SK-N-SH treated with all-trans-retinoic acid at 6 μM for 48 hours (cell line): ENCODE measurements at regions not wholly inside any gene's neighbourhood (a gene's known extent, or its start where the extent isn't known, plus 50 kb on each side); places are given as distances from the start of the nearest gene placed in this dataset.

Experiments
- ARNTL ChIP-seq: fragments of 450-650 bp; formaldehyde crosslinking; IDR thresholded peaks from 2 replicates; pipeline ENCODE4 v1.5.0; 2020; ENCODE audit warnings: low read depth, mild to moderate bottlenecking, moderate library complexity, borderline replicate concordance
- GLIS3 ChIP-seq: fragments of 250-450 bp; sonication (Bioruptor Pico); IDR thresholded peaks from 2 replicates; pipeline ENCODE4 v1.5.0; 2020; ENCODE audit warnings: mild to moderate bottlenecking, moderate library complexity
- PPARA ChIP-seq: fragments of 250-450 bp; sonication (Bioruptor Pico); IDR thresholded peaks from 2 replicates; pipeline ENCODE4 v1.5.0; 2020; ENCODE audit warnings: mild to moderate bottlenecking, borderline replicate concordance
- RARB ChIP-seq: fragments of 250-450 bp; sonication (Bioruptor Pico); IDR thresholded peaks from 2 replicates; pipeline ENCODE4 v1.8.0; 2021; ENCODE audit warnings: mild to moderate bottlenecking, moderate library complexity
- SNAI2 ChIP-seq: fragments of 250-450 bp; sonication (Bioruptor Pico); IDR thresholded peaks from 2 replicates; pipeline ENCODE4 v1.5.0; 2020; ENCODE audit warnings: mild to moderate bottlenecking, moderate library complexity
- TOX ChIP-seq: fragments of 250-450 bp; sonication (Bioruptor Pico); IDR thresholded peaks from 2 replicates; pipeline ENCODE4 v1.8.0; 2021; ENCODE audit warnings: mild to moderate bottlenecking, moderate library complexity, borderline replicate concordance
- ZC3H10 ChIP-seq: fragments of 250-450 bp; sonication (Bioruptor Pico); IDR thresholded peaks from 2 replicates; pipeline ENCODE4 v1.5.1; 2021; ENCODE audit warnings: mild to moderate bottlenecking, moderate library complexity
- ZNF70 ChIP-seq: fragments of 450-650 bp; formaldehyde crosslinking; IDR thresholded peaks from 2 replicates; pipeline ENCODE4 v1.5.0; 2020; ENCODE audit warnings: mild to moderate bottlenecking, moderate library complexity
- ZNF8 ChIP-seq: fragments of 450-650 bp; formaldehyde crosslinking; IDR thresholded peaks from 2 replicates; pipeline ENCODE4 v1.5.0; 2020; ENCODE audit warnings: mild to moderate bottlenecking, moderate library complexity
- TF ChIP-seq, protein P1 (sequence below): fragments of 250-450 bp; sonication (Bioruptor Pico); IDR thresholded peaks from 2 replicates; pipeline ENCODE4 v1.5.1; 2021; ENCODE audit warnings: mild to moderate bottlenecking, moderate library complexity
- TF ChIP-seq, protein P2 (sequence below): fragments of 250-450 bp; sonication (Bioruptor Pico); IDR thresholded peaks from 2 replicates; pipeline ENCODE4 v1.8.0; 2021; ENCODE audit warnings: low read depth, mild to moderate bottlenecking, moderate library complexity, borderline replicate concordance
- TF ChIP-seq, protein P3 (sequence below): fragments of 250-450 bp; sonication (Bioruptor Pico); IDR thresholded peaks from 2 replicates; pipeline ENCODE4 v1.5.0; 2020; ENCODE audit warnings: mild to moderate bottlenecking, moderate library complexity

DNA sequence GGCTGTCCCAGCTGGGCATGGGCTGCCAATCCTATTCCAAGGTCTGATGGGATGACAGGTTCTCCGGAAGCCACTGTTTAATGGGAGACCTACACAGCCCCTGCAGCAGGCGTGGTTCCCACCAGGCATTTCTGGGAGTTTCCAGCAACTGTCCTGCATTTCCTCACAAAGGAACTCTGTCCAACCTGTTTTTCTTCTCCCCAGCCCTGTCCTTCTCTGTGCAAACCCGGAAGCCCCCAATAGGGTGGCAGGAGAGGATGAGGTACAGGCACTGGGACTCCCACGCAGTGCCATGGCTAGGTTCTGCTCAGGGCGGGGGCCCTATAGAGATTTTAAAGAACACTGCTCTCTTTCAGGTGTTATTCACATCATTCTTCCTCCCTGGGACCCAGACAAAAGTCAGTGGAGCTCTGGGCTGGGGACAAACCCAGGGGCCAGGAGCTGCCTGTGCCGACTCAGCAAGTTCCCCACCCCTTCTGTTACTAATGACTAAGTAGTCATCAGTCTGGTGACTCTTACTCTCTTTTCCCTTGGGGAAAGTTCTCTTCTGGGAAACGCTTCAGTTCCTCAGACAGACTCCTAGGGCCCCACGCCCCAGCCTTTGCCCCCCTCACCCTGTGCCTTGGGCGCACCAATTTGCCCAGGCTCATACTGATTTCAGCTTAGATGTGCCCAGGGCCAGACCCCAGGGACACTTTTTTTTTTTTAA, 97.7 kb downstream of the CD47 start:
- no peak for TF ChIP-seq PPARA
- TF ChIP-seq RARB (CRISPR knock-in tag): no peak
- TF ChIP-seq ARNTL (CRISPR knock-in tag): no peak
- TF ChIP-seq ZNF8 (CRISPR knock-in tag): no peak
- TF ChIP-seq, protein P1, sequence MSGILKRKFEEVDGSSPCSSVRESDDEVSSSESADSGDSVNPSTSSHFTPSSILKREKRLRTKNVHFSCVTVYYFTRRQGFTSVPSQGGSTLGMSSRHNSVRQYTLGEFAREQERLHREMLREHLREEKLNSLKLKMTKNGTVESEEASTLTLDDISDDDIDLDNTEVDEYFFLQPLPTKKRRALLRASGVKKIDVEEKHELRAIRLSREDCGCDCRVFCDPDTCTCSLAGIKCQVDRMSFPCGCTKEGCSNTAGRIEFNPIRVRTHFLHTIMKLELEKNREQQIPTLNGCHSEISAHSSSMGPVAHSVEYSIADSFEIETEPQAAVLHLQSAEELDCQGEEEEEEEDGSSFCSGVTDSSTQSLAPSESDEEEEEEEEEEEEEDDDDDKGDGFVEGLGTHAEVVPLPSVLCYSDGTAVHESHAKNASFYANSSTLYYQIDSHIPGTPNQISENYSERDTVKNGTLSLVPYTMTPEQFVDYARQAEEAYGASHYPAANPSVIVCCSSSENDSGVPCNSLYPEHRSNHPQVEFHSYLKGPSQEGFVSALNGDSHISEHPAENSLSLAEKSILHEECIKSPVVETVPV (CRISPR knock-in tag): no peak
- no peak for TF ChIP-seq GLIS3 (CRISPR knock-in tag)
- TF ChIP-seq, protein P2, sequence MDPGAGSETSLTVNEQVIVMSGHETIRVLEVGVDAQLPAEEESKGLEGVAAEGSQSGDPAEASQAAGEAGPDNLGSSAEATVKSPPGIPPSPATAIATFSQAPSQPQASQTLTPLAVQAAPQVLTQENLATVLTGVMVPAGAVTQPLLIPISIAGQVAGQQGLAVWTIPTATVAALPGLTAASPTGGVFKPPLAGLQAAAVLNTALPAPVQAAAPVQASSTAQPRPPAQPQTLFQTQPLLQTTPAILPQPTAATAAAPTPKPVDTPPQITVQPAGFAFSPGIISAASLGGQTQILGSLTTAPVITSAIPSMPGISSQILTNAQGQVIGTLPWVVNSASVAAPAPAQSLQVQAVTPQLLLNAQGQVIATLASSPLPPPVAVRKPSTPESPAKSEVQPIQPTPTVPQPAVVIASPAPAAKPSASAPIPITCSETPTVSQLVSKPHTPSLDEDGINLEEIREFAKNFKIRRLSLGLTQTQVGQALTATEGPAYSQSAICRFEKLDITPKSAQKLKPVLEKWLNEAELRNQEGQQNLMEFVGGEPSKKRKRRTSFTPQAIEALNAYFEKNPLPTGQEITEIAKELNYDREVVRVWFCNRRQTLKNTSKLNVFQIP (CRISPR knock-in tag): no peak
- no peak for TF ChIP-seq ZC3H10 (CRISPR knock-in tag)
- TF ChIP-seq, protein P3, sequence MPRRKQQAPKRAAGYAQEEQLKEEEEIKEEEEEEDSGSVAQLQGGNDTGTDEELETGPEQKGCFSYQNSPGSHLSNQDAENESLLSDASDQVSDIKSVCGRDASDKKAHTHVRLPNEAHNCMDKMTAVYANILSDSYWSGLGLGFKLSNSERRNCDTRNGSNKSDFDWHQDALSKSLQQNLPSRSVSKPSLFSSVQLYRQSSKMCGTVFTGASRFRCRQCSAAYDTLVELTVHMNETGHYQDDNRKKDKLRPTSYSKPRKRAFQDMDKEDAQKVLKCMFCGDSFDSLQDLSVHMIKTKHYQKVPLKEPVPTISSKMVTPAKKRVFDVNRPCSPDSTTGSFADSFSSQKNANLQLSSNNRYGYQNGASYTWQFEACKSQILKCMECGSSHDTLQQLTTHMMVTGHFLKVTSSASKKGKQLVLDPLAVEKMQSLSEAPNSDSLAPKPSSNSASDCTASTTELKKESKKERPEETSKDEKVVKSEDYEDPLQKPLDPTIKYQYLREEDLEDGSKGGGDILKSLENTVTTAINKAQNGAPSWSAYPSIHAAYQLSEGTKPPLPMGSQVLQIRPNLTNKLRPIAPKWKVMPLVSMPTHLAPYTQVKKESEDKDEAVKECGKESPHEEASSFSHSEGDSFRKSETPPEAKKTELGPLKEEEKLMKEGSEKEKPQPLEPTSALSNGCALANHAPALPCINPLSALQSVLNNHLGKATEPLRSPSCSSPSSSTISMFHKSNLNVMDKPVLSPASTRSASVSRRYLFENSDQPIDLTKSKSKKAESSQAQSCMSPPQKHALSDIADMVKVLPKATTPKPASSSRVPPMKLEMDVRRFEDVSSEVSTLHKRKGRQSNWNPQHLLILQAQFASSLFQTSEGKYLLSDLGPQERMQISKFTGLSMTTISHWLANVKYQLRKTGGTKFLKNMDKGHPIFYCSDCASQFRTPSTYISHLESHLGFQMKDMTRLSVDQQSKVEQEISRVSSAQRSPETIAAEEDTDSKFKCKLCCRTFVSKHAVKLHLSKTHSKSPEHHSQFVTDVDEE (CRISPR knock-in tag): no peak
- TF ChIP-seq TOX: no peak
- no peak for TF ChIP-seq SNAI2 (CRISPR knock-in tag)
- no peak for TF ChIP-seq ZNF70 (CRISPR knock-in tag)
